Stomach (tissue), 4 donors: ENCODE measurements at regions not wholly inside any gene's neighbourhood (a gene's known extent, or its start where the extent isn't known, plus 50 kb on each side); places are given as distances from the start of the nearest gene placed in this dataset.

ENCODE experiments used
- EP300 ChIP-seq: sonication (generic); formaldehyde crosslinking; IDR thresholded peaks from one replicate; pipeline ENCODE4 v1.6.1; 2017; ENCODE audit warnings: antibody characterized with exemption
- POLR2A ChIP-seq, 4 donors: fragments of 450-650 bp; IDR thresholded peaks; one replicate each; pipeline ENCODE4 v1.6.1; 2016; ENCODE audit warnings: antibody characterized with exemption in 4 of 4, control low read depth in 2 of 4, mild to moderate bottlenecking in 1 of 4, moderate library complexity in 1 of 4
- POLR2AphosphoS5 ChIP-seq, 3 donors: sonication (generic); formaldehyde crosslinking; IDR thresholded peaks; one replicate each; pipeline ENCODE4 v1.6.1; 2016; ENCODE audit warnings: antibody characterized with exemption in 3 of 3
- TF ChIP-seq, protein P1 (sequence below), 7 experiments: fragments of 450-650 bp in 4 of 7; fragments of 200-600 bp in 3 of 7; sonication (generic) in 3 of 7; IDR thresholded peaks; one replicate each; pipeline ENCODE4 v1.5.1; 2016 to 2019; ENCODE audit warnings: antibody characterized with exemption in 7 of 7, control low read depth in 2 of 7, mild to moderate bottlenecking in 1 of 7

DNA sequence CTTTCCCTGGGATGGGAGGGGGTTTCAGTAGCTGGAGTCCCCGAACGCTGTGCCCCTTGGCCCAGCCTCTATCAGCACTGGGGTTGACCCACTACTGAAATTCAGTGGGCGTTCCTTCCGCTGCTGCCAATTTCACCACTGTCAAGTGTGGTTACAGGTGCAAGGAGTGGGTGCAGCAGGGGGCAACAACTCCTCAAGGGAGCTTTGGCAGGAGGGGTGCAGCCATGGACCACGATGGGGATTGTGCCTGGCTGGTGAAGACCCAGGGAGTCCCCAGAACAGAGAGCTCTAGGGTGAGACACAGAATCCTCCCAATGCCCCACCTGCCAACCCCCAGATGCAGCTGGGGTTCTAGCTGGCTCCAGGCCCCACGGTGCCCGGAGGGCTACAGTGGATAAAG lies 123.5 kb upstream of the SDK2 start:
- no peak for TF ChIP-seq EP300
- TF ChIP-seq, protein P1, sequence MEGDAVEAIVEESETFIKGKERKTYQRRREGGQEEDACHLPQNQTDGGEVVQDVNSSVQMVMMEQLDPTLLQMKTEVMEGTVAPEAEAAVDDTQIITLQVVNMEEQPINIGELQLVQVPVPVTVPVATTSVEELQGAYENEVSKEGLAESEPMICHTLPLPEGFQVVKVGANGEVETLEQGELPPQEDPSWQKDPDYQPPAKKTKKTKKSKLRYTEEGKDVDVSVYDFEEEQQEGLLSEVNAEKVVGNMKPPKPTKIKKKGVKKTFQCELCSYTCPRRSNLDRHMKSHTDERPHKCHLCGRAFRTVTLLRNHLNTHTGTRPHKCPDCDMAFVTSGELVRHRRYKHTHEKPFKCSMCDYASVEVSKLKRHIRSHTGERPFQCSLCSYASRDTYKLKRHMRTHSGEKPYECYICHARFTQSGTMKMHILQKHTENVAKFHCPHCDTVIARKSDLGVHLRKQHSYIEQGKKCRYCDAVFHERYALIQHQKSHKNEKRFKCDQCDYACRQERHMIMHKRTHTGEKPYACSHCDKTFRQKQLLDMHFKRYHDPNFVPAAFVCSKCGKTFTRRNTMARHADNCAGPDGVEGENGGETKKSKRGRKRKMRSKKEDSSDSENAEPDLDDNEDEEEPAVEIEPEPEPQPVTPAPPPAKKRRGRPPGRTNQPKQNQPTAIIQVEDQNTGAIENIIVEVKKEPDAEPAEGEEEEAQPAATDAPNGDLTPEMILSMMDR (IDR thresholded peaks at IDR 0.05), result no peak
- TF ChIP-seq POLR2A (IDR thresholded peaks at IDR 0.05), result no peak
- TF ChIP-seq POLR2AphosphoS5 (IDR thresholded peaks at IDR 0.05), result no peak
